H1 (cell line): ENCODE measurements at regions not wholly inside any gene's neighbourhood (a gene's known extent, or its start where the extent isn't known, plus 50 kb on each side); places are given as distances from the start of the nearest gene placed in this dataset.
A peak's percentile ranks its signal among the peaks of the same experiment; 100 is the strongest.

ENCODE experiments used
- CTCF ChIA-PET: fragments of 300-600 bp; sonication (Branson Sonifier 250); formaldehyde crosslinking; loops from one replicate; lab custom pipeline; 2021; ENCODE audit not compliant: partially characterized antibody; lab: Charles Lee
- POLR2A ChIA-PET: fragments of 300-600 bp; sonication (Branson Sonifier 250); formaldehyde crosslinking; loops from one replicate; lab custom pipeline; 2021; ENCODE audit warnings: inconsistent platforms; ENCODE audit not compliant: partially characterized antibody; lab: Charles Lee
- DNase-seq, 2 experiments: peaks; one replicate each; pipeline versions ENCODE4 v3.0.0 to v3.0.0-alpha.2; 2010 to 2022; ENCODE audit warnings: low spot score in 2 of 2, low read depth in 1 of 2, mixed read lengths in 1 of 2
- FAIRE-seq: peaks from 2 replicates; lab custom pipeline; 2011; peaks lifted over from hg19 to GRCh38; lab: Jason Lieb, UNC
- H2AFZ ChIP-seq: 2 replicates; pipeline ENCODE4 v1.8.1; 2012; ENCODE audit warnings: low read length, inconsistent platforms
- H2AK5ac ChIP-seq: 2 replicates; pipeline ENCODE4 v1.6.1; 2013; ENCODE audit warnings: low read depth, low read length
- H2BK120ac ChIP-seq: replicated peaks from 2 replicates; pipeline ENCODE3; 2013; ENCODE audit warnings: low read depth, low read length, inconsistent platforms
- H2BK12ac ChIP-seq: 2 replicates; pipeline ENCODE4 v1.6.1; 2013; ENCODE audit warnings: low read depth, low read length
- H2BK15ac ChIP-seq: 2 replicates; pipeline ENCODE4 v1.6.1; 2013; ENCODE audit warnings: low read length
- H2BK20ac ChIP-seq: 2 replicates; pipeline ENCODE4 v1.6.1; 2013; ENCODE audit warnings: low read length
- H2BK5ac ChIP-seq: 2 replicates; pipeline ENCODE4 v1.6.1; 2013; ENCODE audit warnings: low read depth, low read length
- H3K14ac ChIP-seq: 2 replicates; pipeline ENCODE4 v1.6.1; 2013; ENCODE audit warnings: inconsistent platforms; ENCODE audit not compliant: insufficient read length
- H3K18ac ChIP-seq: 2 replicates; pipeline ENCODE4 v1.6.1; 2013; ENCODE audit warnings: low read length; ENCODE audit errors: extremely low read depth
- H3K23ac ChIP-seq: 2 replicates; pipeline ENCODE4 v1.6.1; 2013; ENCODE audit warnings: inconsistent platforms; ENCODE audit not compliant: insufficient read length
- H3K23me2 ChIP-seq: 2 replicates; pipeline ENCODE4 v1.6.1; 2013; ENCODE audit warnings: low read depth, low read length
- H3K27ac ChIP-seq: 2 replicates; pipeline ENCODE4 v1.6.1; 2011; ENCODE audit warnings: low read depth, low read length, inconsistent platforms
- H3K27me3 ChIP-seq, 4 experiments: replicated peaks in 1 of 4; 1 replicate in 1 of 4; 2 replicates in 3 of 4; pipeline versions ENCODE4 v1.6.1 to v1.8.1; 2011 to 2013; ENCODE audit warnings: low read length in 3 of 4, mild to moderate bottlenecking in 3 of 4, inconsistent platforms in 2 of 4, mixed read lengths in 2 of 4, moderate library complexity in 1 of 4; ENCODE audit not compliant: control insufficient read depth in 3 of 4, insufficient read depth in 3 of 4; ENCODE audit errors: extremely low read depth in 1 of 4
- H3K36me3 ChIP-seq, 4 experiments: 2 replicates each; pipeline versions ENCODE4 v1.6.1 to v1.8.1; 2011 to 2013; ENCODE audit warnings: mild to moderate bottlenecking in 4 of 4, low read length in 3 of 4, moderate library complexity in 2 of 4, control low read depth in 1 of 4, inconsistent platforms in 1 of 4; ENCODE audit not compliant: insufficient read depth in 4 of 4, control insufficient read depth in 2 of 4
- H3K4ac ChIP-seq: replicated peaks from 2 replicates; pipeline ENCODE3; 2013; ENCODE audit warnings: low read length, low read depth, mixed read lengths, inconsistent platforms; ENCODE audit not compliant: insufficient read length
- H3K4me1 ChIP-seq, 4 experiments: replicated peaks in 1 of 4; 1 replicate in 1 of 4; 2 replicates in 3 of 4; pipeline versions ENCODE4 v1.6.1 to v1.8.1; 2011 to 2013; ENCODE audit warnings: low read length in 3 of 4, inconsistent platforms in 2 of 4, mixed read lengths in 1 of 4; ENCODE audit not compliant: insufficient read depth in 4 of 4, control insufficient read depth in 3 of 4
- H3K4me2 ChIP-seq, 2 experiments: 2 replicates each; pipeline versions ENCODE4 v1.6.1 to v1.8.1; 2011 to 2013; ENCODE audit warnings: low read depth in 2 of 2, low read length in 2 of 2, control low read depth in 1 of 2, inconsistent platforms in 1 of 2, mild to moderate bottlenecking in 1 of 2; ENCODE audit not compliant: insufficient read depth in 1 of 2
- H3K4me3 ChIP-seq, 4 experiments: fragments of 200-600, 300-600 bp in 1 of 4; sonication (generic), shearing (Covaris generic), sonication (Bioruptor Twin) in 1 of 4; 2 replicates each; pipeline versions ENCODE4 v1.5.1 to v1.8.1; 2011 to 2016; ENCODE audit warnings: low read length in 4 of 4, low read depth in 3 of 4, control low read depth in 2 of 4, inconsistent platforms in 2 of 4, mild to moderate bottlenecking in 2 of 4, mixed read lengths in 1 of 4, moderate library complexity in 1 of 4; ENCODE audit not compliant: insufficient read depth in 2 of 4; ENCODE audit errors: extremely low read depth in 1 of 4
- H3K56ac ChIP-seq: replicated peaks from 2 replicates; pipeline ENCODE3; 2013; ENCODE audit warnings: low read depth, mild to moderate bottlenecking, mixed read lengths, low read length, inconsistent platforms; ENCODE audit not compliant: insufficient read length
- H3K79me1 ChIP-seq: 2 replicates; pipeline ENCODE4 v1.6.1; 2013; ENCODE audit warnings: low read depth, low read length, control low read depth
- H3K79me2 ChIP-seq, 2 experiments: 2 replicates each; pipeline versions ENCODE4 v1.6.1 to v1.8.1; 2012 to 2013; ENCODE audit warnings: low read length in 2 of 2, mild to moderate bottlenecking in 2 of 2, inconsistent platforms in 1 of 2; ENCODE audit not compliant: insufficient read depth in 2 of 2, control insufficient read depth in 1 of 2
- H3K9ac ChIP-seq, 4 experiments: replicated peaks in 1 of 4; 1 replicate in 1 of 4; 2 replicates in 3 of 4; pipeline versions ENCODE4 v1.6.1 to v1.8.1; 2011 to 2013; ENCODE audit warnings: low read depth in 3 of 4, low read length in 3 of 4, control low read depth in 2 of 4, mild to moderate bottlenecking in 2 of 4, moderate library complexity in 2 of 4, inconsistent platforms in 1 of 4; ENCODE audit errors: extremely low read depth in 1 of 4
- H3K9me3 ChIP-seq, 2 experiments: 2 replicates each; pipeline versions ENCODE4 v1.6.1 to v1.8.1; 2012 to 2013; ENCODE audit warnings: mild to moderate bottlenecking in 2 of 2, moderate library complexity in 2 of 2, control low read depth in 1 of 2, inconsistent platforms in 1 of 2, low read depth in 1 of 2, low read length in 1 of 2, mixed read lengths in 1 of 2; ENCODE audit not compliant: insufficient read depth in 2 of 2
- H4K20me1 ChIP-seq, 2 experiments: replicated peaks in 1 of 2; 2 replicates each; pipeline versions ENCODE3 to v1.8.1; 2011 to 2013; ENCODE audit warnings: inconsistent platforms in 2 of 2, low read length in 2 of 2, mild to moderate bottlenecking in 1 of 2; ENCODE audit not compliant: insufficient read depth in 2 of 2, control insufficient read depth in 1 of 2
- H4K5ac ChIP-seq: 2 replicates; pipeline ENCODE4 v1.6.1; 2013; ENCODE audit warnings: low read length, low read depth, mixed read lengths, inconsistent platforms; ENCODE audit not compliant: insufficient read length
- H4K8ac ChIP-seq: 2 replicates; pipeline ENCODE4 v1.8.0; 2013; ENCODE audit warnings: mild to moderate bottlenecking, moderate library complexity, low read length, inconsistent platforms; ENCODE audit not compliant: insufficient read depth; ENCODE audit errors: extremely low read depth
- H4K91ac ChIP-seq: replicated peaks from 2 replicates; pipeline ENCODE3; 2013; ENCODE audit warnings: low read length, mixed read lengths, inconsistent platforms; ENCODE audit not compliant: insufficient read length
- HDAC6 ChIP-seq: IDR thresholded peaks from one replicate; pipeline ENCODE4 v1.7.1; 2012; ENCODE audit warnings: low read depth, mild to moderate bottlenecking, inconsistent platforms, low read length, moderate library complexity
- POLR2A ChIP-seq, 2 experiments: IDR thresholded peaks; 1 replicate in 1 of 2; 2 replicates in 1 of 2; pipeline ENCODE4 v1.6.1; 2011; ENCODE audit warnings: low read depth in 2 of 2, low read length in 2 of 2, mild to moderate bottlenecking in 2 of 2; ENCODE audit errors: control extremely low read depth in 1 of 2
- RAD21 ChIP-seq, 2 experiments: IDR thresholded peaks in 1 of 2; conservative IDR thresholded peaks in 1 of 2; 2 replicates each; pipeline ENCODE4 v1.6.1; 2011; ENCODE audit warnings: low read depth in 2 of 2, low read length in 2 of 2, improper control_type of control experiment in 1 of 2, inconsistent platforms in 1 of 2, mild to moderate bottlenecking in 1 of 2, moderate library complexity in 1 of 2
- WGBS, 2 experiments: shearing (Covaris generic) in 1 of 2; methylation state at CpG; one replicate each; pipeline versions ENCODE4 v1.1.6 to v1.1.7; 2013 to 2015; ENCODE audit warnings: low lambda C conversion rate in 2 of 2, mixed read lengths in 2 of 2, inconsistent platforms in 1 of 2, low coverage in 1 of 2, missing lambda C conversion rate in 1 of 2; ENCODE audit not compliant: insufficient replicate concordance in 2 of 2, insufficient coverage in 1 of 2, insufficient read length in 1 of 2; ENCODE audit errors: extremely low coverage in 1 of 2, missing lambda C conversion rate in 1 of 2; 5-methylcytosine and 5-hydroxymethylcytosine counted together
- TF ChIP-seq, protein P1 (sequence below), 3 experiments: IDR thresholded peaks; 1 replicate in 2 of 3; 2 replicates in 1 of 3; pipeline versions ENCODE4 v1.5.1 to v1.6.1; 2011; ENCODE audit warnings: low read length in 3 of 3, mild to moderate bottlenecking in 3 of 3, inconsistent platforms in 2 of 3, low read depth in 1 of 3, moderate library complexity in 1 of 3; ENCODE audit not compliant: insufficient read depth in 1 of 3; ENCODE audit errors: control extremely low read depth in 1 of 3

DNA sequence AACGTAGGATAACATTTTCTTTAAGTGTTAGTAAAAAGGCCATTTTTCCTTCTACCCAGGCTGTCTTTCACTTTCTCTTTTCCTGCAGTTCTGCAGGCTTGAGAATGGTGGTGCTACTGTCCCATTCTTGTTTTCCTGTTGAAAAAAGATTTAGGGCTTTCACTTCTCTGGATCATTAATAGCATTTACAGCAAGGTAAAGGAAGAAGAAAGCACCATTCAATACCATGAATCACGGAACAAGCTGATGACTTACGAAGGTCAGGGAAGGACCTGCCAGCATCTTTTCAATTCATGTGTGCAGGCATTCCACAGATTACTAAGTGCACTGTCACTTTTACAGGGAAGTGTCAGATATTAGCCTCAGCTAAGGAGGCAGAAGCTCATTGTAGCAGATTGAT lies 292.8 kb downstream of the YTHDC2 start:
- Histone ChIP-seq H2BK12ac (no peak overlapping the region), H2BK15ac (no peak overlapping the region), H2AK5ac (no peak overlapping the region), H3K18ac (no peak overlapping the region), H3K27me3 (no peaks in the 10 kb centered on the region), H3K9me3 (no peaks in the 10 kb centered on the region), H3K4me1 (0 out of 7 replicates have a peak, but pooled peaks cover 0 to 2% (median 0%) of the 10 kb centered on the region in 4 experiments), H4K8ac (no peak overlapping the region), H4K91ac (no peak overlapping the region), H3K36me3 (no peaks in the 10 kb centered on the region), H3K23me2 (no peaks in the 10 kb centered on the region), H2BK120ac (no peak overlapping the region), H3K23ac (no peak overlapping the region), H3K9ac (no peak overlapping the region), H3K4me2 (no peak overlapping the region), H3K27ac (no peak overlapping the region), H2AFZ (0 out of 2 replicates have a peak overlapping the region, but pooled peaks have one; percentile 18), H3K4ac (no peak overlapping the region), H4K20me1 (no peaks in the 10 kb centered on the region), H3K56ac (no peak overlapping the region), H2BK5ac (no peak overlapping the region), H3K4me3 (no peak overlapping the region), H2BK20ac (no peak overlapping the region), H4K5ac (no peak overlapping the region), H3K14ac (no peak overlapping the region), H3K79me1 (no peaks in the 10 kb centered on the region), H3K79me2 (no peaks in the 10 kb centered on the region)
- ChIA-PET CTCF (interaction anchor here (0.7 to 2.4 kb wide), 37 partner anchors 9 to 981 kb away, joined by 3 to 16 read pairs (median 4); no protein-coding TSS in a partner anchor), POLR2A (no interaction called here)
- FAIRE-seq (peak; percentile 93), DNase-seq (no peak)
- 56% methylated on average over 3 of the region's 3 CpGs; no CpG with 5 or more reads in 1 of the 2 experiments for WGBS, 2 experiments
- TF ChIP-seq POLR2A (IDR thresholded peaks at IDR 0.05; ENCODE audit: control extremely low read depth in 1 of 2, low read depth in 2 of 2, low read length in 2 of 2) (no peak), RAD21 (IDR thresholded peaks at IDR 0.05 in 1 of 2, conservative IDR thresholded peaks at IDR 0.05 in 1 of 2; ENCODE audit: low read depth in 2 of 2, low read length in 2 of 2) (peak; percentile 83 to 86), HDAC6 (no peak)
- TF ChIP-seq, protein P1, sequence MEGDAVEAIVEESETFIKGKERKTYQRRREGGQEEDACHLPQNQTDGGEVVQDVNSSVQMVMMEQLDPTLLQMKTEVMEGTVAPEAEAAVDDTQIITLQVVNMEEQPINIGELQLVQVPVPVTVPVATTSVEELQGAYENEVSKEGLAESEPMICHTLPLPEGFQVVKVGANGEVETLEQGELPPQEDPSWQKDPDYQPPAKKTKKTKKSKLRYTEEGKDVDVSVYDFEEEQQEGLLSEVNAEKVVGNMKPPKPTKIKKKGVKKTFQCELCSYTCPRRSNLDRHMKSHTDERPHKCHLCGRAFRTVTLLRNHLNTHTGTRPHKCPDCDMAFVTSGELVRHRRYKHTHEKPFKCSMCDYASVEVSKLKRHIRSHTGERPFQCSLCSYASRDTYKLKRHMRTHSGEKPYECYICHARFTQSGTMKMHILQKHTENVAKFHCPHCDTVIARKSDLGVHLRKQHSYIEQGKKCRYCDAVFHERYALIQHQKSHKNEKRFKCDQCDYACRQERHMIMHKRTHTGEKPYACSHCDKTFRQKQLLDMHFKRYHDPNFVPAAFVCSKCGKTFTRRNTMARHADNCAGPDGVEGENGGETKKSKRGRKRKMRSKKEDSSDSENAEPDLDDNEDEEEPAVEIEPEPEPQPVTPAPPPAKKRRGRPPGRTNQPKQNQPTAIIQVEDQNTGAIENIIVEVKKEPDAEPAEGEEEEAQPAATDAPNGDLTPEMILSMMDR (IDR thresholded peaks at IDR 0.05; ENCODE audit: control extremely low read depth in 1 of 3, insufficient read depth in 1 of 3, low read depth in 1 of 3, low read length in 3 of 3) = peak in 2 of 3 experiments; percentile 57 to 67; a peak in 2 of 4 replicates
